Spleen (tissue), 7 donors: ENCODE measurements at regions not wholly inside any gene's neighbourhood (a gene's known extent, or its start where the extent isn't known, plus 50 kb on each side); places are given as distances from the start of the nearest gene placed in this dataset.

ENCODE experiments used
- POLR2A ChIP-seq, 3 donors: fragments of 450-650 bp; IDR thresholded peaks; one replicate each; pipeline ENCODE4 v1.5.1; 2017; ENCODE audit warnings: antibody characterized with exemption in 3 of 3, mild to moderate bottlenecking in 1 of 3
- POLR2AphosphoS5 ChIP-seq, 3 donors: sonication (generic); formaldehyde crosslinking; IDR thresholded peaks; one replicate each; pipeline ENCODE4 v1.5.1; 2017; ENCODE audit warnings: antibody characterized with exemption in 3 of 3
- TF ChIP-seq, protein P1 (sequence below), 11 experiments: fragments of 200-600 bp in 7 of 11; fragments of 450-650 bp in 4 of 11; sonication (generic) in 4 of 11; IDR thresholded peaks in 8 of 11; conservative IDR thresholded peaks in 3 of 11; 1 replicate in 7 of 11; 2 replicates in 4 of 11; pipeline versions ENCODE4 v1.4.0 to v1.8.0; 2016 to 2021; ENCODE audit warnings: antibody characterized with exemption in 11 of 11, inconsistent platforms in 4 of 11, mild to moderate bottlenecking in 1 of 11
- donor health status: DM: no; HTN: no; CAD: no; lungs with moderate emphysema.
- donor health status: DM: no; HTN: no; CAD: no.
- donor health status: DM: no; HTN: no; CAD: no.

- TF ChIP-seq, protein P1, sequence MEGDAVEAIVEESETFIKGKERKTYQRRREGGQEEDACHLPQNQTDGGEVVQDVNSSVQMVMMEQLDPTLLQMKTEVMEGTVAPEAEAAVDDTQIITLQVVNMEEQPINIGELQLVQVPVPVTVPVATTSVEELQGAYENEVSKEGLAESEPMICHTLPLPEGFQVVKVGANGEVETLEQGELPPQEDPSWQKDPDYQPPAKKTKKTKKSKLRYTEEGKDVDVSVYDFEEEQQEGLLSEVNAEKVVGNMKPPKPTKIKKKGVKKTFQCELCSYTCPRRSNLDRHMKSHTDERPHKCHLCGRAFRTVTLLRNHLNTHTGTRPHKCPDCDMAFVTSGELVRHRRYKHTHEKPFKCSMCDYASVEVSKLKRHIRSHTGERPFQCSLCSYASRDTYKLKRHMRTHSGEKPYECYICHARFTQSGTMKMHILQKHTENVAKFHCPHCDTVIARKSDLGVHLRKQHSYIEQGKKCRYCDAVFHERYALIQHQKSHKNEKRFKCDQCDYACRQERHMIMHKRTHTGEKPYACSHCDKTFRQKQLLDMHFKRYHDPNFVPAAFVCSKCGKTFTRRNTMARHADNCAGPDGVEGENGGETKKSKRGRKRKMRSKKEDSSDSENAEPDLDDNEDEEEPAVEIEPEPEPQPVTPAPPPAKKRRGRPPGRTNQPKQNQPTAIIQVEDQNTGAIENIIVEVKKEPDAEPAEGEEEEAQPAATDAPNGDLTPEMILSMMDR (IDR thresholded peaks at IDR 0.05 in 8 of 11, conservative IDR thresholded peaks at IDR 0.05 in 3 of 11) = no peak
- TF ChIP-seq POLR2A (IDR thresholded peaks at IDR 0.05) = no peak
- TF ChIP-seq POLR2AphosphoS5 (IDR thresholded peaks at IDR 0.05) = no peak
These were observed 283.0 kb upstream of the SGCG start for GRCh38 chr13:22897571-22898314.
